Inflammatory macrophage (primary cell): ENCODE measurements at regions not wholly inside any gene's neighbourhood (a gene's known extent, or its start where the extent isn't known, plus 50 kb on each side); places are given as distances from the start of the nearest gene placed in this dataset.
"Not testable (repeated sequence)": the region's sequence is repeated elsewhere in the genome, so short reads cannot be mapped to it uniquely, and the experiment has no call there.

Experiments
- DNase-seq, 2 donors: peaks; one replicate each; pipeline ENCODE4 v3.0.0-alpha.2; 2020 to 2022

GRCh38 chr6:99802396-99803031, 191.5 kb downstream of the MCHR2 start:
- DNase-seq = no peak

GRCh38 chr6:99808992-99809391, 185.0 kb downstream of the MCHR2 start:
- DNase-seq = no peak

- DNase-seq = no peak
Observed at GRCh38 chr6:99810295-99810694, 183.7 kb downstream of the MCHR2 start.

- DNase-seq = no peak
Observed at GRCh38 chr6:99810942-99811620, 182.9 kb downstream of the MCHR2 start.

GRCh38 chr6:99811636-99812035, 182.4 kb downstream of the MCHR2 start:
- no peak for DNase-seq

- no peak for DNase-seq
Observed at GRCh38 chr6:99813565-99813964, 180.5 kb downstream of the MCHR2 start.

GRCh38 chr6:99814230-99814928, 179.6 kb downstream of the MCHR2 start:
- no peak for DNase-seq

- no peak for DNase-seq
Observed at GRCh38 chr6:99816795-99817194, 177.2 kb downstream of the MCHR2 start.

GRCh38 chr6:99818161-99818560, 175.9 kb downstream of the MCHR2 start:
- DNase-seq = no peak

- no peak for DNase-seq
Observed at GRCh38 chr6:99819853-99820252, 174.2 kb downstream of the MCHR2 start.

GRCh38 chr6:99821164-99821563, 172.9 kb downstream of the MCHR2 start:
- DNase-seq = no peak

GRCh38 chr6:99822741-99823512, 171.1 kb downstream of the MCHR2 start:
- peak in 1 of 2 donors; percentile 8 for DNase-seq

GRCh38 chr6:99823513-99824235, 170.3 kb downstream of the MCHR2 start:
- DNase-seq = not testable (repeated sequence)

- DNase-seq = no peak
Observed at GRCh38 chr6:99833034-99833433, 161.0 kb downstream of the MCHR2 start.

- no peak for DNase-seq
Observed at GRCh38 chr6:99836471-99836870, 157.6 kb downstream of the MCHR2 start.

- no peak for DNase-seq
Observed at GRCh38 chr6:99838607-99839006, 155.4 kb downstream of the MCHR2 start.

GRCh38 chr6:99841297-99841696, 152.7 kb downstream of the MCHR2 start:
- DNase-seq = no peak

- DNase-seq = no peak
Observed at GRCh38 chr6:99846006-99846405, 148.0 kb downstream of the MCHR2 start.

- DNase-seq = no peak
Observed at GRCh38 chr6:99850841-99851240, 143.2 kb downstream of the MCHR2 start.

- no peak for DNase-seq
Observed at GRCh38 chr6:99852031-99852430, 142.0 kb downstream of the MCHR2 start.

- DNase-seq = no peak
Observed at GRCh38 chr6:99867026-99867425, 127.0 kb downstream of the MCHR2 start.

GRCh38 chr6:99868074-99868702, 125.8 kb downstream of the MCHR2 start:
- DNase-seq = peak; percentile 69 to 75
